ENCODE measurements at regions not wholly inside any gene's neighbourhood (a gene's known extent, or its start where the extent isn't known, plus 50 kb on each side); places are given as distances from the start of the nearest gene placed in this dataset.
"Not testable (repeated sequence)": the region's sequence is repeated elsewhere in the genome, so short reads cannot be mapped to it uniquely, and the experiment has no call there.

DNA sequence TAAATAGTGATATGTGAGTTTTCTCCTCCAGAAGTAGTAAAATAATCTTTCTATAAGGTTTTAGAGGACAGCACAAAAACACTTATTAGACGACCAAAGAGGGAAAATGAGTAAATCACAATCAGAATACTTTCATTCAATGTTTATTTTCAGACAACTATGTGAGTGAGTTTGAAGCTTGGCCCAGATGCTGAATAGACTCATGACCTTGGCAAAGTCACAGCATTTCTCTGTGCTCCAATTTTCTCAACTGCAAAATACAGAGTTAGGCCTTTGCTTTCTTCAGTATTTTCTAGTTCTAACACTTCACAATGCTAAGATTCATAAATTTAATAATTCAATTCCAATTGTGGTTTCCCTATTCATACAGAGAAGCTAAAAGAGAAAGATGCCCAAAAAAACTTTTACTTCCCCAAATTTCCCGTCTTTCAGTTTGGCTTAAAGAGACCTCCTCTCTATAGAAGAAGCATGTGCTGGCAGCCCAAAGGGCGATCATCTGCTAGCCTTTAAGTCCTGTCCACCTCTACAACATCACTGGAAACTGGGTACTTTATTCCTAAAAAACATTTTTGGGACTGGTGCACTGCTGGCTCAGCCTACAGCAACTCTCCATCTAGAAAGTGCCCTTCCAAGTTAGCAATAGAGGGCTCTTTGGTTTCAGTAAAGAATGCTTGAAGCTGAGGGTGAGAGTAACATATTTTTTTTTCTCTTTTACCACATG is 116.8 kb upstream of the GORAB start:
- ATAC-seq, result no peak

DNA sequence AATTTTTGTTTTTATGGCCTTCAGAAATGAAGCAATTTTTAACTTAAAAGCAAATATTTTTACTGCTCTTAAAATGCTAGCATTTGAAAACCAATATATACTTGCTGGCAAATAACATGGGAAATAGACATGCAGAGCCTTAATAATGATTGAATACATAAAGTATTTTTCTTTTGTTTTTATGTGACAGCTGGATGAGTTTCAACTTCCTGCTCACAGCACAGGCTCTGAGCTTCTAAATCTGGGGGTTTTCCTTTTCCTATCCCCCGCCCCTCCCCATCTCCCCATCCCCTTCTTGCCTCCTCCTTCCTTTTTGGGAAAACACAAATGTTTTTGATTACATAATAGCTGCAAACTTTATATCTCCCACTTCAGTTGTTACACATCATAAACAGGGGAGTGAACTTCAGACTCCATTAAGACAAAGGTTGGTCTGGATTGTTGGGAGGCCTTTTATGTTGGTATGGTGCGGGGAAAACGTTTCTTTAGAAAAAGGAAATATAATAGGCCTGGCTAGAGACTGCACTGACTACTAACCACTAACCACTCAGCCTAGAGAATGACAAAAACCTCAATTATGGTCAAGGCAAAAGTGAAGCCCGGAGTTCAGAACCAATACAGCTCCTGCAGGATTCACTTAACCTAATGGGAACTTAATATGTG is 116.1 kb upstream of the GORAB start:
- intact Hi-C loops (cut with DNase I, micrococcal nuclease), result no loop called here
- peak; percentile 96 for ATAC-seq
- no peak for DNase-seq

More for the DNA sequence above, 116.8 kb upstream of the GORAB start:
- DNase-seq, result no peak
- intact Hi-C loops (cut with DNase I, micrococcal nuclease), result no loop called here

- no peak for DNase-seq
- intact Hi-C loops (cut with DNase I, micrococcal nuclease), result no loop called here
- ATAC-seq, result no peak
These were observed 107.6 kb upstream of the GORAB start for GRCh38 chr1:170424346-170424745.

DNA sequence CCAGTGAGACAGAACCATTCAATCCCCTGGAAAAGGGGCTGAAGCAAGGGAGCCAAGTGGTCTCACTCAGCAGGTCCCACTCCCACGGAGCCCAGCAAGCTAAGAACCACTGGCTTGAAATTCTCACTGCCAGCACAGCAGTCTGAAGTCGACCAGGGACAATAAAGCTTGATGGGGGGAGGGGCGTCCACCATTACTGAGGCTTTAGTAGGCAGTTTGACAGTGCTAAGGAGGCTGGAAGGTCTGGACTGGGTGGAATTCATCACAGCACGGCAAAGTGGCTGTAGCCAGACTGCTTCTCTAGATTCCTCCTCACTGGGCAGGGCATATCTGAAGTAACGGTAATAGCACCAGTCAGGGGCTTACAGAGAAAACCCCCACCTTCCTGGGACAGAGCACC is 105.4 kb upstream of the GORAB start:
- intact Hi-C loops (cut with DNase I, micrococcal nuclease), result no loop called here
- DNase-seq, result no peak
- no peak for ATAC-seq

DNA sequence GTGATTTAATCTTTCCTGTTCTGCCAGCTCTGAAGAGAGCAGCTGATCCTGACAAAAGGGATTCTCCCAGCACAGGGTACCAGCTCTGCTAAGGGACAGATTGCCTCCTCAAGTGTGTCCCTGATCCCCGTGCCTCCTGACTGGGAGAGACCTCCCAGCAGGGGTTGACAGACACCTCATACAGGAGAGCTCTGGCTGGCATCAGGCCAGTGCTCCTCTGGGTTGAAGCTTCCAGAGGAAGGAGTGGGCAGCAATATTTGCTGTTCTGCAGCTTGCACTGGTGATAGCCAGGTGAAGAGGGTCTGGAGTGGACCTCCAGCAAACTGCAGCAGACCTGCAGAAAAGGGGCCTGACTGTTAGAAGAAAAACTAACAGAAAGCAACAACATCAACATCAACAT is 105.0 kb upstream of the GORAB start:
- intact Hi-C loops (cut with DNase I, micrococcal nuclease), result not testable (repeated sequence)

GRCh38 chr1:170436928-170437327 is 95.0 kb upstream of the GORAB start:
- no peak for ATAC-seq
- intact Hi-C loops (cut with DNase I, micrococcal nuclease), result no loop called here
- no peak for DNase-seq

More for the DNA sequence above, 105.0 kb upstream of the GORAB start:
- ATAC-seq, DNase-seq: not testable (repeated sequence)

DNA sequence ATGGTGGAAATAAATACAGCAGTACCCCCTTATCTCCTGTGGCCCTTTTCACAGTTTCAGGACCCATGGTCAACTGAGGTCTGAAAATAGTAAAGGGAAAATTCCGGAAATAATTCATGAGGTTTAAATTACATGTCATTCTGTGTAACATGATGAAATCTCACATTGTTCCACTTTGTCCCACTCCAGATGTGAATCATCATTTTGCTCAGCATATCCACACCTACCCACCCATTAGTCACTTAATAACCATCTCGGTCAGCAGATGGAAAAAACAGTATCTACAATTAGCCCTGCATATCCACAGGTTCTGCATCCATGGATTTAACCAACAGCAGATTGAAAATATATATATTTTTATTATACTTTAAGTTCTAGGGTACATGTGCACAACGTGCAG is 86.9 kb upstream of the GORAB start:
- intact Hi-C loops (cut with DNase I, micrococcal nuclease), result no loop called here
- ATAC-seq, result no peak
- no peak for DNase-seq

GRCh38 chr1:170448661-170449158 is 83.3 kb upstream of the GORAB start:
- DNase-seq (no peak), ATAC-seq (no peak)
- intact Hi-C loops (cut with DNase I, micrococcal nuclease), result no loop called here

- intact Hi-C loops (cut with DNase I, micrococcal nuclease); ATAC-seq: not testable (repeated sequence)
- peak in 1 of 2 donors; percentile 61 for DNase-seq
These were observed 74.5 kb upstream of the GORAB start for GRCh38 chr1:170457325-170458050.

GRCh38 chr1:170460001-170460400 is 72.0 kb upstream of the GORAB start:
- DNase-seq (no peak), ATAC-seq (no peak)
- intact Hi-C loops (cut with DNase I, micrococcal nuclease), result no loop called here

DNA sequence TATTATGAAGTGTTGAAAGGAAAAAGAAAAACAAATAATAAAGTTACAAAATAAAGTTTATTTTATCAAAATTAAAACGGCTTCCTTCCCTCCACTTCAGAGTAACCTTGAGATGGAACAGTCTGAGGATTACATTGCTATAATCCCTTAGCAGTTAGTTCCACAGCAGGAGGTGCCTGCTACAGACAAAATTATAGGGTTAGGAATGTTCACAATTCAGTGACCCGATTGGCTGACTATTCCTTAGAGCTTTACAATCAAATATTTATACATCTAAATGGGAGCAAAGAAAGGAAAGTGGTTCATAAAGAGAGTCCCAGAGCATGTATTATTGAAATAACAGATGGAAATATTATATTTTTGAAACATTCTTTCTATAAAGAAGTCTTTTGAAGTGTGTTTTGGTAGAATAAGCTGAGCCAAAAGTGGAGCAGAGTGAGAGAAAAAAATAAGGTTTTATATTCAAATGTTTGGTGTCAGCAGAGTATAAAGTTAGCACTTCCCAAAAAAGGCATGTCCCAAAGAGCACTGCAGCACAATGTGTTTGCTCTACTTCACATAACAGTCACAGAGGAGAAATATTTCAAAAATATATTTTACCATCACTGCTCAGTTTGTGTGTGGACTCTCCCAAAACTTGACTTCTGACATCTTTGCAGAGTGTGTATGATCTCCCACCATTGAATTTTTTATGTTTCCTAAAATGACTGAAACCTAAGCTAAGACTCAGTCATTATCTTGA is 71.4 kb upstream of the GORAB start:
- DNase-seq, result no peak
- intact Hi-C loops (cut with DNase I, micrococcal nuclease), result no loop called here

GRCh38 chr1:170461291-170461747 is 70.6 kb upstream of the GORAB start:
- no peak for DNase-seq
- no peak for ATAC-seq
- intact Hi-C loops (cut with DNase I, micrococcal nuclease), result no loop called here

More for the DNA sequence above, 71.4 kb upstream of the GORAB start:
- ATAC-seq, result no peak

- no peak for DNase-seq
- ATAC-seq, result no peak
- intact Hi-C loops (cut with DNase I, micrococcal nuclease), result no loop called here
These were observed 70.1 kb upstream of the GORAB start for GRCh38 chr1:170461762-170462384.

GRCh38 chr1:170470121-170470520 is 61.8 kb upstream of the GORAB start:
- ATAC-seq (no peak), DNase-seq (no peak)
- intact Hi-C loops (cut with DNase I, micrococcal nuclease), result no loop called here

- DNase-seq, result no peak
- intact Hi-C loops (cut with DNase I, micrococcal nuclease), result no loop called here
- ATAC-seq, result no peak
These were observed 60.4 kb upstream of the GORAB start for GRCh38 chr1:170471398-170472053.

- DNase-seq (no peak), ATAC-seq (no peak)
- intact Hi-C loops (cut with DNase I, micrococcal nuclease), result no loop called here
These were observed 51.0 kb upstream of the GORAB start for GRCh38 chr1:170481000-170481399.
